ENCODE measurements at regions not wholly inside any gene's neighbourhood (a gene's known extent, or its start where the extent isn't known, plus 50 kb on each side); places are given as distances from the start of the nearest gene placed in this dataset.

GRCh38 chr5:29833394-29833793 is 1360.1 kb upstream of the CDH6 start:
- no peak for DNase-seq (ENCODE audit: low read depth in 2 of 2)
- Histone ChIP-seq H3K27ac (ENCODE audit: insufficient read depth, low read length) (no peak overlapping the region), H3K27me3 (ENCODE audit: control insufficient read depth, insufficient read depth, low read length) (no peaks in the 10 kb centered on the region), H3K4me1 (ENCODE audit: control insufficient read depth, extremely low read depth, insufficient read depth, low read length) (no peaks in the 10 kb centered on the region), H3K4me2 (ENCODE audit: extremely low read depth, insufficient read depth, low read length) (no peak overlapping the region), H3K79me2 (ENCODE audit: control insufficient read depth, insufficient read depth, low read length) (no peaks in the 10 kb centered on the region), H3K9me3 (ENCODE audit: control insufficient read depth, insufficient read depth, low read depth, low read length) (no peaks in the 10 kb centered on the region), H4K20me1 (ENCODE audit: control insufficient read depth, extremely low read depth, insufficient read depth, low read length) (no peaks in the 10 kb centered on the region), H3K36me3 (ENCODE audit: control insufficient read depth, insufficient read depth, low read length) (no peaks in the 10 kb centered on the region), H2AFZ (ENCODE audit: low read length) (no peak overlapping the region), H3K9ac (ENCODE audit: insufficient read depth, low read length) (no peak overlapping the region), H3K4me3 (replicated peaks in 1 of 4; ENCODE audit: control extremely low read depth in 1 of 4, insufficient read depth in 1 of 4, low read depth in 3 of 4, low read length in 4 of 4) (no peak overlapping the region)
- TF ChIP-seq CTCF (conservative IDR thresholded peaks at IDR 0.05 in 1 of 2, IDR thresholded peaks at IDR 0.05 in 1 of 2; ENCODE audit: low read depth in 1 of 2, low read length in 2 of 2): no peak
- no peak for TF ChIP-seq EZH2 (IDR thresholded peaks at IDR 0.05; ENCODE audit: low read length, missing control alignments)

DNA sequence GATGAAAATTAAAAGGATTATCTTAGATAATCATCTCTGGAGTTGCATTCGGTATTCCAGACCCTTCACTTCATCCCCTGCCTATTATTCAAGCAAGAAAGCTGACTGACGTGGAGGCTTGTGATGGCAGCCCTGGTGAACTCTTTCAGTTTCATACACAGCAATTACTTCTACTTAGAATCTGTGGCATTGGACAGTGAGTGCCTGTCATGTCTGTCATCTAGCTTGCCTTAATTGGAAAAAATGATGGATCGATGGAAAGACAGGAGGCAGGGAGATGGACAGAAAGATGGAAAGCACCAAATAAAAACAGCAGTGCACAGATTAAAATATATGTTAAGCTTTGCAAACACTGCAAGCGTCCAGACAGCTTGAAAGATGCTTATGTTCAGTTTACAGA is 1371.0 kb upstream of the CDH6 start:
- DNase-seq (ENCODE audit: low read depth in 2 of 2): no peak
- TF ChIP-seq EZH2 (IDR thresholded peaks at IDR 0.05; ENCODE audit: low read length, missing control alignments) (no peak), CTCF (conservative IDR thresholded peaks at IDR 0.05 in 1 of 2, IDR thresholded peaks at IDR 0.05 in 1 of 2; ENCODE audit: low read depth in 1 of 2, low read length in 2 of 2) (no peak)
- H3K79me2 ChIP-seq (ENCODE audit: control insufficient read depth, insufficient read depth, low read length): no peaks in the 10 kb centered on the region
- no peaks in the 10 kb centered on the region for H3K27me3 ChIP-seq (ENCODE audit: control insufficient read depth, insufficient read depth, low read length)
- no peaks in the 10 kb centered on the region for H3K9me3 ChIP-seq (ENCODE audit: control insufficient read depth, insufficient read depth, low read depth, low read length)
- no peak overlapping the region for H3K4me3 ChIP-seq (replicated peaks in 1 of 4; ENCODE audit: control extremely low read depth in 1 of 4, insufficient read depth in 1 of 4, low read depth in 3 of 4, low read length in 4 of 4)
- H3K9ac ChIP-seq (ENCODE audit: insufficient read depth, low read length): no peak overlapping the region
- no peak overlapping the region for H3K4me2 ChIP-seq (ENCODE audit: extremely low read depth, insufficient read depth, low read length)
- no peaks in the 10 kb centered on the region for H4K20me1 ChIP-seq (ENCODE audit: control insufficient read depth, extremely low read depth, insufficient read depth, low read length)
- H3K27ac ChIP-seq (ENCODE audit: insufficient read depth, low read length): no peak overlapping the region
- no peaks in the 10 kb centered on the region for H3K4me1 ChIP-seq (ENCODE audit: control insufficient read depth, extremely low read depth, insufficient read depth, low read length)
- no peaks in the 10 kb centered on the region for H3K36me3 ChIP-seq (ENCODE audit: control insufficient read depth, insufficient read depth, low read length)
- H2AFZ ChIP-seq (ENCODE audit: low read length): no peak overlapping the region

- no peaks in the 10 kb centered on the region for H3K9me3 ChIP-seq (ENCODE audit: control insufficient read depth, insufficient read depth, low read depth, low read length)
- no peak overlapping the region for H3K9ac ChIP-seq (ENCODE audit: insufficient read depth, low read length)
- no peak overlapping the region for H3K4me2 ChIP-seq (ENCODE audit: extremely low read depth, insufficient read depth, low read length)
- no peaks in the 10 kb centered on the region for H3K79me2 ChIP-seq (ENCODE audit: control insufficient read depth, insufficient read depth, low read length)
- TF ChIP-seq CTCF (conservative IDR thresholded peaks at IDR 0.05 in 1 of 2, IDR thresholded peaks at IDR 0.05 in 1 of 2; ENCODE audit: low read depth in 1 of 2, low read length in 2 of 2): no peak
- TF ChIP-seq EZH2 (IDR thresholded peaks at IDR 0.05; ENCODE audit: low read length, missing control alignments): no peak
- H2AFZ ChIP-seq (ENCODE audit: low read length): no peak overlapping the region
- H3K27ac ChIP-seq (ENCODE audit: insufficient read depth, low read length): no peak overlapping the region
- no peaks in the 10 kb centered on the region for H3K27me3 ChIP-seq (ENCODE audit: control insufficient read depth, insufficient read depth, low read length)
- no peaks in the 10 kb centered on the region for H4K20me1 ChIP-seq (ENCODE audit: control insufficient read depth, extremely low read depth, insufficient read depth, low read length)
- no peaks in the 10 kb centered on the region for H3K36me3 ChIP-seq (ENCODE audit: control insufficient read depth, insufficient read depth, low read length)
- no peak for DNase-seq (ENCODE audit: low read depth in 2 of 2)
- H3K4me3 ChIP-seq (replicated peaks in 1 of 4; ENCODE audit: control extremely low read depth in 1 of 4, insufficient read depth in 1 of 4, low read depth in 3 of 4, low read length in 4 of 4): no peak overlapping the region
- no peaks in the 10 kb centered on the region for H3K4me1 ChIP-seq (ENCODE audit: control insufficient read depth, extremely low read depth, insufficient read depth, low read length)
These were observed 1381.4 kb upstream of the CDH6 start for GRCh38 chr5:29811914-29812679.

Data from fibroblast of lung (primary cell).